H1 (cell line): ENCODE measurements at regions not wholly inside any gene's neighbourhood (a gene's known extent, or its start where the extent isn't known, plus 50 kb on each side); places are given as distances from the start of the nearest gene placed in this dataset.

ENCODE experiments used
- CTCF ChIA-PET: fragments of 300-600 bp; sonication (Branson Sonifier 250); formaldehyde crosslinking; loops from one replicate; lab custom pipeline; 2021; ENCODE audit not compliant: partially characterized antibody; lab: Charles Lee
- POLR2A ChIA-PET: fragments of 300-600 bp; sonication (Branson Sonifier 250); formaldehyde crosslinking; loops from one replicate; lab custom pipeline; 2021; ENCODE audit warnings: inconsistent platforms; ENCODE audit not compliant: partially characterized antibody; lab: Charles Lee
- DNase-seq, 2 experiments: peaks; one replicate each; pipeline versions ENCODE4 v3.0.0 to v3.0.0-alpha.2; 2010 to 2022; ENCODE audit warnings: low spot score in 2 of 2, low read depth in 1 of 2, mixed read lengths in 1 of 2
- FAIRE-seq: peaks from 2 replicates; lab custom pipeline; 2011; peaks lifted over from hg19 to GRCh38; lab: Jason Lieb, UNC
- H2AFZ ChIP-seq: 2 replicates; pipeline ENCODE4 v1.8.1; 2012; ENCODE audit warnings: low read length, inconsistent platforms
- H2AK5ac ChIP-seq: 2 replicates; pipeline ENCODE4 v1.6.1; 2013; ENCODE audit warnings: low read depth, low read length
- H2BK120ac ChIP-seq: replicated peaks from 2 replicates; pipeline ENCODE3; 2013; ENCODE audit warnings: low read depth, low read length, inconsistent platforms
- H2BK12ac ChIP-seq: 2 replicates; pipeline ENCODE4 v1.6.1; 2013; ENCODE audit warnings: low read depth, low read length
- H2BK15ac ChIP-seq: 2 replicates; pipeline ENCODE4 v1.6.1; 2013; ENCODE audit warnings: low read length
- H2BK20ac ChIP-seq: 2 replicates; pipeline ENCODE4 v1.6.1; 2013; ENCODE audit warnings: low read length
- H2BK5ac ChIP-seq: 2 replicates; pipeline ENCODE4 v1.6.1; 2013; ENCODE audit warnings: low read depth, low read length
- H3K14ac ChIP-seq: 2 replicates; pipeline ENCODE4 v1.6.1; 2013; ENCODE audit warnings: inconsistent platforms; ENCODE audit not compliant: insufficient read length
- H3K18ac ChIP-seq: 2 replicates; pipeline ENCODE4 v1.6.1; 2013; ENCODE audit warnings: low read length; ENCODE audit errors: extremely low read depth
- H3K23ac ChIP-seq: 2 replicates; pipeline ENCODE4 v1.6.1; 2013; ENCODE audit warnings: inconsistent platforms; ENCODE audit not compliant: insufficient read length
- H3K23me2 ChIP-seq: 2 replicates; pipeline ENCODE4 v1.6.1; 2013; ENCODE audit warnings: low read depth, low read length
- H3K27ac ChIP-seq: 2 replicates; pipeline ENCODE4 v1.6.1; 2011; ENCODE audit warnings: low read depth, low read length, inconsistent platforms
- H3K27me3 ChIP-seq, 4 experiments: replicated peaks in 1 of 4; 1 replicate in 1 of 4; 2 replicates in 3 of 4; pipeline versions ENCODE4 v1.6.1 to v1.8.1; 2011 to 2013; ENCODE audit warnings: low read length in 3 of 4, mild to moderate bottlenecking in 3 of 4, inconsistent platforms in 2 of 4, mixed read lengths in 2 of 4, moderate library complexity in 1 of 4; ENCODE audit not compliant: control insufficient read depth in 3 of 4, insufficient read depth in 3 of 4; ENCODE audit errors: extremely low read depth in 1 of 4
- H3K36me3 ChIP-seq, 4 experiments: 2 replicates each; pipeline versions ENCODE4 v1.6.1 to v1.8.1; 2011 to 2013; ENCODE audit warnings: mild to moderate bottlenecking in 4 of 4, low read length in 3 of 4, moderate library complexity in 2 of 4, control low read depth in 1 of 4, inconsistent platforms in 1 of 4; ENCODE audit not compliant: insufficient read depth in 4 of 4, control insufficient read depth in 2 of 4
- H3K4ac ChIP-seq: replicated peaks from 2 replicates; pipeline ENCODE3; 2013; ENCODE audit warnings: low read length, low read depth, mixed read lengths, inconsistent platforms; ENCODE audit not compliant: insufficient read length
- H3K4me1 ChIP-seq, 4 experiments: replicated peaks in 1 of 4; 1 replicate in 1 of 4; 2 replicates in 3 of 4; pipeline versions ENCODE4 v1.6.1 to v1.8.1; 2011 to 2013; ENCODE audit warnings: low read length in 3 of 4, inconsistent platforms in 2 of 4, mixed read lengths in 1 of 4; ENCODE audit not compliant: insufficient read depth in 4 of 4, control insufficient read depth in 3 of 4
- H3K4me2 ChIP-seq, 2 experiments: 2 replicates each; pipeline versions ENCODE4 v1.6.1 to v1.8.1; 2011 to 2013; ENCODE audit warnings: low read depth in 2 of 2, low read length in 2 of 2, control low read depth in 1 of 2, inconsistent platforms in 1 of 2, mild to moderate bottlenecking in 1 of 2; ENCODE audit not compliant: insufficient read depth in 1 of 2
- H3K4me3 ChIP-seq, 4 experiments: fragments of 200-600, 300-600 bp in 1 of 4; sonication (generic), shearing (Covaris generic), sonication (Bioruptor Twin) in 1 of 4; 2 replicates each; pipeline versions ENCODE4 v1.5.1 to v1.8.1; 2011 to 2016; ENCODE audit warnings: low read length in 4 of 4, low read depth in 3 of 4, control low read depth in 2 of 4, inconsistent platforms in 2 of 4, mild to moderate bottlenecking in 2 of 4, mixed read lengths in 1 of 4, moderate library complexity in 1 of 4; ENCODE audit not compliant: insufficient read depth in 2 of 4; ENCODE audit errors: extremely low read depth in 1 of 4
- H3K56ac ChIP-seq: replicated peaks from 2 replicates; pipeline ENCODE3; 2013; ENCODE audit warnings: low read depth, mild to moderate bottlenecking, mixed read lengths, low read length, inconsistent platforms; ENCODE audit not compliant: insufficient read length
- H3K79me1 ChIP-seq: 2 replicates; pipeline ENCODE4 v1.6.1; 2013; ENCODE audit warnings: low read depth, low read length, control low read depth
- H3K79me2 ChIP-seq, 2 experiments: 2 replicates each; pipeline versions ENCODE4 v1.6.1 to v1.8.1; 2012 to 2013; ENCODE audit warnings: low read length in 2 of 2, mild to moderate bottlenecking in 2 of 2, inconsistent platforms in 1 of 2; ENCODE audit not compliant: insufficient read depth in 2 of 2, control insufficient read depth in 1 of 2
- H3K9ac ChIP-seq, 4 experiments: replicated peaks in 1 of 4; 1 replicate in 1 of 4; 2 replicates in 3 of 4; pipeline versions ENCODE4 v1.6.1 to v1.8.1; 2011 to 2013; ENCODE audit warnings: low read depth in 3 of 4, low read length in 3 of 4, control low read depth in 2 of 4, mild to moderate bottlenecking in 2 of 4, moderate library complexity in 2 of 4, inconsistent platforms in 1 of 4; ENCODE audit errors: extremely low read depth in 1 of 4
- H3K9me3 ChIP-seq, 2 experiments: 2 replicates each; pipeline versions ENCODE4 v1.6.1 to v1.8.1; 2012 to 2013; ENCODE audit warnings: mild to moderate bottlenecking in 2 of 2, moderate library complexity in 2 of 2, control low read depth in 1 of 2, inconsistent platforms in 1 of 2, low read depth in 1 of 2, low read length in 1 of 2, mixed read lengths in 1 of 2; ENCODE audit not compliant: insufficient read depth in 2 of 2
- H4K20me1 ChIP-seq, 2 experiments: replicated peaks in 1 of 2; 2 replicates each; pipeline versions ENCODE3 to v1.8.1; 2011 to 2013; ENCODE audit warnings: inconsistent platforms in 2 of 2, low read length in 2 of 2, mild to moderate bottlenecking in 1 of 2; ENCODE audit not compliant: insufficient read depth in 2 of 2, control insufficient read depth in 1 of 2
- H4K5ac ChIP-seq: 2 replicates; pipeline ENCODE4 v1.6.1; 2013; ENCODE audit warnings: low read length, low read depth, mixed read lengths, inconsistent platforms; ENCODE audit not compliant: insufficient read length
- H4K8ac ChIP-seq: 2 replicates; pipeline ENCODE4 v1.8.0; 2013; ENCODE audit warnings: mild to moderate bottlenecking, moderate library complexity, low read length, inconsistent platforms; ENCODE audit not compliant: insufficient read depth; ENCODE audit errors: extremely low read depth
- H4K91ac ChIP-seq: replicated peaks from 2 replicates; pipeline ENCODE3; 2013; ENCODE audit warnings: low read length, mixed read lengths, inconsistent platforms; ENCODE audit not compliant: insufficient read length
- CHD2 ChIP-seq: IDR thresholded peaks from 2 replicates; pipeline ENCODE4 v1.6.1; 2012; ENCODE audit warnings: low read length, improper control_type of control experiment
- EZH2 ChIP-seq: fragments of 200-600 bp; sonication (generic); IDR thresholded peaks from 2 replicates; pipeline ENCODE4 v1.7.1; 2012; ENCODE audit warnings: low read depth, mild to moderate bottlenecking, moderate library complexity, low read length, inconsistent platforms; ENCODE audit not compliant: severe bottlenecking
- JUND ChIP-seq: IDR thresholded peaks from 2 replicates; pipeline ENCODE4 v1.6.1; 2011; ENCODE audit warnings: mild to moderate bottlenecking, improper control_type of control experiment, low read length
- PHF8 ChIP-seq: fragments of 200-600 bp; sonication (generic); conservative IDR thresholded peaks from 2 replicates; pipeline ENCODE4 v1.7.1; 2012; ENCODE audit warnings: low read depth, mild to moderate bottlenecking, inconsistent platforms, low read length, moderate library complexity
- SAP30 ChIP-seq: fragments of 300-600 bp; sonication (generic); IDR thresholded peaks from 2 replicates; pipeline ENCODE4 v1.7.1; 2012; ENCODE audit warnings: low read length, moderate library complexity, mild to moderate bottlenecking, inconsistent platforms; ENCODE audit not compliant: insufficient read depth, insufficient replicate concordance
- SIX5 ChIP-seq: IDR thresholded peaks from 2 replicates; pipeline ENCODE4 v1.6.1; 2011; ENCODE audit warnings: mild to moderate bottlenecking, low read depth, low read length
- SP4 ChIP-seq: IDR thresholded peaks from 2 replicates; pipeline ENCODE4 v1.6.1; 2012; ENCODE audit warnings: low read length, inconsistent platforms
- TAF7 ChIP-seq: optimal IDR thresholded peaks from 2 replicates; pipeline ENCODE3; 2011; ENCODE audit warnings: low read depth, mild to moderate bottlenecking, inconsistent platforms, low read length, moderate library complexity, borderline replicate concordance
- TEAD4 ChIP-seq: IDR thresholded peaks from 2 replicates; pipeline ENCODE4 v1.6.1; 2012; ENCODE audit warnings: low read depth, low read length, inconsistent platforms, mixed read lengths
- WGBS, 2 experiments: shearing (Covaris generic) in 1 of 2; methylation state at CpG; one replicate each; pipeline versions ENCODE4 v1.1.6 to v1.1.7; 2013 to 2015; ENCODE audit warnings: low lambda C conversion rate in 2 of 2, mixed read lengths in 2 of 2, inconsistent platforms in 1 of 2, low coverage in 1 of 2, missing lambda C conversion rate in 1 of 2; ENCODE audit not compliant: insufficient replicate concordance in 2 of 2, insufficient coverage in 1 of 2, insufficient read length in 1 of 2; ENCODE audit errors: extremely low coverage in 1 of 2, missing lambda C conversion rate in 1 of 2; 5-methylcytosine and 5-hydroxymethylcytosine counted together
- TF ChIP-seq, protein P1 (sequence below), 3 experiments: IDR thresholded peaks; 1 replicate in 2 of 3; 2 replicates in 1 of 3; pipeline versions ENCODE4 v1.5.1 to v1.6.1; 2011; ENCODE audit warnings: low read length in 3 of 3, mild to moderate bottlenecking in 3 of 3, inconsistent platforms in 2 of 3, low read depth in 1 of 3, moderate library complexity in 1 of 3; ENCODE audit not compliant: insufficient read depth in 1 of 3; ENCODE audit errors: control extremely low read depth in 1 of 3
- TF ChIP-seq, protein P2 (sequence below): IDR thresholded peaks from 2 replicates; pipeline ENCODE4 v1.6.1; 2012; ENCODE audit warnings: low read length, inconsistent platforms

- Histone ChIP-seq H3K9me3 (no peaks in the 10 kb centered on the region), H3K36me3 (no peaks in the 10 kb centered on the region), H3K4ac (no peak overlapping the region), H3K4me1 (no peaks in the 10 kb centered on the region), H3K27ac (no peak overlapping the region), H4K5ac (no peak overlapping the region), H3K27me3 (no peaks in the 10 kb centered on the region), H3K18ac (no peak overlapping the region), H3K14ac (no peak overlapping the region), H2BK5ac (no peak overlapping the region), H4K91ac (no peak overlapping the region), H3K56ac (no peak overlapping the region), H3K4me3 (no peak overlapping the region), H3K79me1 (no peaks in the 10 kb centered on the region), H2BK15ac (no peak overlapping the region), H3K4me2 (no peak overlapping the region), H2AK5ac (no peak overlapping the region), H4K20me1 (no peaks in the 10 kb centered on the region), H2BK20ac (no peak overlapping the region), H2BK120ac (no peak overlapping the region), H3K23me2 (no peaks in the 10 kb centered on the region), H3K9ac (no peak overlapping the region), H3K79me2 (no peaks in the 10 kb centered on the region), H4K8ac (no peak overlapping the region), H2AFZ (no peak overlapping the region), H2BK12ac (no peak overlapping the region), H3K23ac (no peak overlapping the region)
- 86% methylated on average over 3 of the region's 3 CpGs; no CpG with 5 or more reads in 1 of the 2 experiments for WGBS, 2 experiments
- ChIA-PET CTCF (interaction anchor here (0.5 kb wide), 1 partner anchor 24 kb away, joined by 3 read pairs; no protein-coding TSS in a partner anchor), POLR2A (no interaction called here)
- FAIRE-seq (no peak), DNase-seq (no peak)
- no peak for TF ChIP-seq TEAD4
- TF ChIP-seq, protein P1, sequence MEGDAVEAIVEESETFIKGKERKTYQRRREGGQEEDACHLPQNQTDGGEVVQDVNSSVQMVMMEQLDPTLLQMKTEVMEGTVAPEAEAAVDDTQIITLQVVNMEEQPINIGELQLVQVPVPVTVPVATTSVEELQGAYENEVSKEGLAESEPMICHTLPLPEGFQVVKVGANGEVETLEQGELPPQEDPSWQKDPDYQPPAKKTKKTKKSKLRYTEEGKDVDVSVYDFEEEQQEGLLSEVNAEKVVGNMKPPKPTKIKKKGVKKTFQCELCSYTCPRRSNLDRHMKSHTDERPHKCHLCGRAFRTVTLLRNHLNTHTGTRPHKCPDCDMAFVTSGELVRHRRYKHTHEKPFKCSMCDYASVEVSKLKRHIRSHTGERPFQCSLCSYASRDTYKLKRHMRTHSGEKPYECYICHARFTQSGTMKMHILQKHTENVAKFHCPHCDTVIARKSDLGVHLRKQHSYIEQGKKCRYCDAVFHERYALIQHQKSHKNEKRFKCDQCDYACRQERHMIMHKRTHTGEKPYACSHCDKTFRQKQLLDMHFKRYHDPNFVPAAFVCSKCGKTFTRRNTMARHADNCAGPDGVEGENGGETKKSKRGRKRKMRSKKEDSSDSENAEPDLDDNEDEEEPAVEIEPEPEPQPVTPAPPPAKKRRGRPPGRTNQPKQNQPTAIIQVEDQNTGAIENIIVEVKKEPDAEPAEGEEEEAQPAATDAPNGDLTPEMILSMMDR (IDR thresholded peaks at IDR 0.05; ENCODE audit: control extremely low read depth in 1 of 3, insufficient read depth in 1 of 3, low read depth in 1 of 3, low read length in 3 of 3): no peak
- TF ChIP-seq, protein P2, sequence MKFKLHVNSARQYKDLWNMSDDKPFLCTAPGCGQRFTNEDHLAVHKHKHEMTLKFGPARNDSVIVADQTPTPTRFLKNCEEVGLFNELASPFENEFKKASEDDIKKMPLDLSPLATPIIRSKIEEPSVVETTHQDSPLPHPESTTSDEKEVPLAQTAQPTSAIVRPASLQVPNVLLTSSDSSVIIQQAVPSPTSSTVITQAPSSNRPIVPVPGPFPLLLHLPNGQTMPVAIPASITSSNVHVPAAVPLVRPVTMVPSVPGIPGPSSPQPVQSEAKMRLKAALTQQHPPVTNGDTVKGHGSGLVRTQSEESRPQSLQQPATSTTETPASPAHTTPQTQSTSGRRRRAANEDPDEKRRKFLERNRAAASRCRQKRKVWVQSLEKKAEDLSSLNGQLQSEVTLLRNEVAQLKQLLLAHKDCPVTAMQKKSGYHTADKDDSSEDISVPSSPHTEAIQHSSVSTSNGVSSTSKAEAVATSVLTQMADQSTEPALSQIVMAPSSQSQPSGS: no peak
- no peak for TF ChIP-seq SP4
- TF ChIP-seq SIX5: no peak
- no peak for TF ChIP-seq TAF7
- TF ChIP-seq SAP30: no peak
- TF ChIP-seq EZH2: no peak
- TF ChIP-seq PHF8: no peak
- TF ChIP-seq JUND: no peak
- TF ChIP-seq CHD2: no peak
Measured at GRCh38 chr2:51534166-51534565, 502.2 kb upstream of the NRXN1 start.
